ENCODE measurements at regions not wholly inside any gene's neighbourhood (a gene's known extent, or its start where the extent isn't known, plus 50 kb on each side); places are given as distances from the start of the nearest gene placed in this dataset.

GRCh38 chr3:87125116-87125515, 102.0 kb upstream of the CHMP2B start:
- H3K9me3 ChIP-seq = no peaks in the 10 kb centered on the region
- no peaks in the 10 kb centered on the region for H3K27me3 ChIP-seq
- H3K4me1 ChIP-seq = no peaks in the 10 kb centered on the region
- no peak overlapping the region for H3K4me3 ChIP-seq
- no peak for TF ChIP-seq CTCF (IDR thresholded peaks at IDR 0.05)
- no peak overlapping the region for H3K27ac ChIP-seq
- H3K36me3 ChIP-seq = no peaks in the 10 kb centered on the region
- DNase-seq (ENCODE audit: low spot score) = no peak

GRCh38 chr3:87122766-87123165, 104.3 kb upstream of the CHMP2B start:
- no peaks in the 10 kb centered on the region for H3K4me1 ChIP-seq
- H3K27me3 ChIP-seq = no peaks in the 10 kb centered on the region
- no peaks in the 10 kb centered on the region for H3K36me3 ChIP-seq
- no peaks in the 10 kb centered on the region for H3K9me3 ChIP-seq
- DNase-seq (ENCODE audit: low spot score) = no peak
- no peak overlapping the region for H3K4me3 ChIP-seq
- TF ChIP-seq CTCF (IDR thresholded peaks at IDR 0.05) = no peak
- no peak overlapping the region for H3K27ac ChIP-seq

- Histone ChIP-seq H3K4me1 (no peaks in the 10 kb centered on the region), H3K36me3 (no peaks in the 10 kb centered on the region), H3K4me3 (no peak overlapping the region), H3K27ac (no peak overlapping the region), H3K27me3 (no peaks in the 10 kb centered on the region), H3K9me3 (no peaks in the 10 kb centered on the region)
- TF ChIP-seq CTCF (IDR thresholded peaks at IDR 0.05) = no peak
- DNase-seq (ENCODE audit: low spot score) = no peak
Observed at GRCh38 chr3:87121856-87122255, 105.3 kb upstream of the CHMP2B start.

GRCh38 chr3:87120881-87121280, 106.2 kb upstream of the CHMP2B start:
- no peaks in the 10 kb centered on the region for H3K9me3 ChIP-seq
- no peaks in the 10 kb centered on the region for H3K36me3 ChIP-seq
- no peak for TF ChIP-seq CTCF (IDR thresholded peaks at IDR 0.05)
- no peak overlapping the region for H3K27ac ChIP-seq
- H3K4me1 ChIP-seq = no peaks in the 10 kb centered on the region
- no peak overlapping the region for H3K4me3 ChIP-seq
- DNase-seq (ENCODE audit: low spot score) = no peak
- H3K27me3 ChIP-seq = no peaks in the 10 kb centered on the region

- Histone ChIP-seq H3K9me3 (no peaks in the 10 kb centered on the region), H3K4me1 (no peaks in the 10 kb centered on the region), H3K27ac (no peak overlapping the region), H3K27me3 (no peaks in the 10 kb centered on the region), H3K4me3 (no peak overlapping the region), H3K36me3 (no peaks in the 10 kb centered on the region)
- no peak for DNase-seq (ENCODE audit: low spot score)
- no peak for TF ChIP-seq CTCF (IDR thresholded peaks at IDR 0.05)
Observed at GRCh38 chr3:87120236-87120635, 106.9 kb upstream of the CHMP2B start.

GRCh38 chr3:87109465-87109864, 117.6 kb upstream of the CHMP2B start:
- no peak for DNase-seq (ENCODE audit: low spot score)
- Histone ChIP-seq H3K4me3 (no peak overlapping the region), H3K27ac (no peak overlapping the region), H3K9me3 (no peaks in the 10 kb centered on the region), H3K27me3 (no peaks in the 10 kb centered on the region), H3K36me3 (no peaks in the 10 kb centered on the region), H3K4me1 (no peaks in the 10 kb centered on the region)
- TF ChIP-seq CTCF (IDR thresholded peaks at IDR 0.05) = no peak

Measured in right atrium auricular region (tissue), 2 donors.